WTC11 (cell line): ENCODE measurements at regions not wholly inside any gene's neighbourhood (a gene's known extent, or its start where the extent isn't known, plus 50 kb on each side); places are given as distances from the start of the nearest gene placed in this dataset.

Experiments
- ATAC-seq: fragments of 200-7000 bp; cut with Tn5 transposase; 2 replicates; pipeline ENCODE4 v1.10.0; 2021; ENCODE audit warnings: mild to moderate bottlenecking, moderate library complexity
- CTCF ChIA-PET: fragments of 300-600 bp; sonication (Branson Sonifier 250); formaldehyde crosslinking; loops from one replicate; lab custom pipeline; 2021; ENCODE audit warnings: antibody characterized with exemption; lab: Charles Lee
- POLR2A ChIA-PET: fragments of 350-600 bp; sonication (Branson Sonifier 250); formaldehyde crosslinking; loops from one replicate; lab custom pipeline; 2021; ENCODE audit warnings: antibody characterized with exemption; lab: Charles Lee
- DNase-seq: peaks from one replicate; pipeline ENCODE4 v3.0.0; 2021; ENCODE audit warnings: low spot score
- H3K27ac Mint-ChIP-seq: 2 replicates; pipeline ENCODE4 v1.8.0; 2021; ENCODE audit warnings: mixed read lengths
- H3K27me3 Mint-ChIP-seq: 2 replicates; pipeline ENCODE4 v1.8.0; 2021; ENCODE audit warnings: low read depth, mild to moderate bottlenecking, moderate library complexity, mixed read lengths
- H3K36me3 Mint-ChIP-seq: 2 replicates; pipeline ENCODE4 v1.8.0; 2021; ENCODE audit warnings: mixed read lengths
- H3K4me1 Mint-ChIP-seq: 2 replicates; pipeline ENCODE4 v1.8.0; 2022; ENCODE audit warnings: mixed read lengths
- H3K4me3 Mint-ChIP-seq: 2 replicates; pipeline ENCODE4 v1.8.0; 2021; ENCODE audit warnings: mild to moderate bottlenecking, moderate library complexity, mixed read lengths
- H3K9me3 Mint-ChIP-seq: 2 replicates; pipeline ENCODE4 v1.8.0; 2021; ENCODE audit warnings: mixed read lengths
- CREM ChIP-seq: sonication (generic); formaldehyde crosslinking; IDR thresholded peaks from 2 replicates; pipeline ENCODE4 v1.8.1; 2022; ENCODE audit warnings: mild to moderate bottlenecking, missing genetic modification reagents, moderate library complexity
- ESRRA ChIP-seq: sonication (generic); formaldehyde crosslinking; IDR thresholded peaks from 2 replicates; pipeline ENCODE4 v1.8.1; 2022; ENCODE audit warnings: mild to moderate bottlenecking, missing genetic modification reagents, borderline replicate concordance
- MYBL2 ChIP-seq: sonication (generic); formaldehyde crosslinking; IDR thresholded peaks from 2 replicates; pipeline ENCODE4 v1.8.1; 2023; ENCODE audit warnings: mild to moderate bottlenecking, moderate library complexity, missing genetic modification reagents
- NFATC4 ChIP-seq: fragments of 250-450 bp; sonication (Bioruptor Pico); IDR thresholded peaks from 2 replicates; pipeline ENCODE4 v1.9.0; 2021; ENCODE audit warnings: mild to moderate bottlenecking
- NR1H2 ChIP-seq: sonication (generic); formaldehyde crosslinking; IDR thresholded peaks from 2 replicates; pipeline ENCODE4 v1.9.0; 2021; ENCODE audit warnings: mild to moderate bottlenecking, moderate library complexity, missing genetic modification reagents
- PRRX2 ChIP-seq: fragments of 250-450 bp; sonication (Bioruptor Pico); IDR thresholded peaks from 2 replicates; pipeline ENCODE4 v1.8.0; 2021; ENCODE audit warnings: mild to moderate bottlenecking
- RELA ChIP-seq: sonication (generic); formaldehyde crosslinking; IDR thresholded peaks from 2 replicates; pipeline ENCODE4 v1.8.1; 2022; ENCODE audit warnings: missing genetic modification reagents, mild to moderate bottlenecking, borderline replicate concordance
- TCF7 ChIP-seq: sonication (generic); formaldehyde crosslinking; IDR thresholded peaks from 2 replicates; pipeline ENCODE4 v1.8.0; 2022; ENCODE audit warnings: mild to moderate bottlenecking, low read depth, missing genetic modification reagents, moderate library complexity
- ZNF219 ChIP-seq: sonication (generic); formaldehyde crosslinking; IDR thresholded peaks from 2 replicates; pipeline ENCODE4 v1.8.0; 2023; ENCODE audit warnings: missing genetic modification reagents, mild to moderate bottlenecking, borderline replicate concordance
- ZNF232 ChIP-seq: sonication (generic); formaldehyde crosslinking; IDR thresholded peaks from 2 replicates; pipeline ENCODE4 v1.8.0; 2022; ENCODE audit warnings: mild to moderate bottlenecking, missing genetic modification reagents
- ZNF317 ChIP-seq: sonication (generic); formaldehyde crosslinking; IDR thresholded peaks from 2 replicates; pipeline ENCODE4 v1.8.1; 2023; ENCODE audit warnings: low read depth, mild to moderate bottlenecking, moderate library complexity, missing genetic modification reagents, borderline replicate concordance
- TF ChIP-seq, protein P1 (sequence below): sonication (generic); formaldehyde crosslinking; IDR thresholded peaks from 2 replicates; pipeline ENCODE4 v1.8.0; 2022; ENCODE audit warnings: mild to moderate bottlenecking, missing genetic modification reagents
- TF ChIP-seq, protein P2 (sequence below): sonication (generic); formaldehyde crosslinking; IDR thresholded peaks from 2 replicates; pipeline ENCODE4 v1.8.0; 2022; ENCODE audit warnings: mild to moderate bottlenecking, missing genetic modification reagents
- TF ChIP-seq, protein P3 (sequence below): sonication (generic); formaldehyde crosslinking; IDR thresholded peaks from 2 replicates; pipeline ENCODE4 v1.8.1; 2023; ENCODE audit warnings: mild to moderate bottlenecking, missing genetic modification reagents, borderline replicate concordance
- TF ChIP-seq, protein P4 (sequence below): fragments of 250-450 bp; sonication (Bioruptor Pico); IDR thresholded peaks from 2 replicates; pipeline ENCODE4 v1.9.0; 2021; ENCODE audit warnings: mild to moderate bottlenecking, borderline replicate concordance
- TF ChIP-seq, protein P5 (sequence below): fragments of 250-450 bp; sonication (Bioruptor Pico); IDR thresholded peaks from 2 replicates; pipeline ENCODE4 v1.9.0; 2021; ENCODE audit warnings: mild to moderate bottlenecking
- TF ChIP-seq, protein P6 (sequence below): sonication (generic); formaldehyde crosslinking; IDR thresholded peaks from 2 replicates; pipeline ENCODE4 v1.8.0; 2023; ENCODE audit warnings: missing genetic modification reagents
- TF ChIP-seq, protein P7 (sequence below): sonication (generic); formaldehyde crosslinking; IDR thresholded peaks from 2 replicates; pipeline ENCODE4 v1.8.1; 2022; ENCODE audit warnings: low read depth, missing genetic modification reagents, borderline replicate concordance

DNA sequence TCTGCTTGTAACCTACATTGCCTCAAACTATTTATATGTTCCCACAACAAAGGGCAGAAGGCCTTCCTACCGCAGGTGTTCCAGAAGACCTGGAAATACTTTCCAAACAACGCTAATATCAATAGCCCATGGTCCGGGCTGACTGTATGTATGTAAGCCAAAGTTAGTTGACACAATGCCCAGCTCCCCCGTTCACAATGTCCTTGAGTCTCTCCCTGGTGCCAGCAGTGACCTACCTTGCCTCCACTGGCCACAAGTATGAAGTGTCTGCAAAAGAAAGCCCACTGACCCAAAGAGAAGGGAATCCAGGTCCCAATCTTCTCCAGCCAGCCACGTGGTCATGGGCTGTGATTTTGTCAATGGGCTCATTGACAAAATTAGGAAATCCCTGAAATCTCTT is 118.6 kb downstream of the DLEU7 start:
- CTCF ChIA-PET: interaction anchor here (1.2 kb wide), 1 partner anchor 73 kb away, joined by 3 read pairs; no protein-coding TSS in a partner anchor
- ATAC-seq (no peak), DNase-seq (no peak)
- Mint-ChIP-seq H3K36me3 (peaks cover 4% of the 10 kb centered on the region), H3K27me3 (peaks cover 3% of the 10 kb centered on the region; the same call in 1 of the 2 replicates), H3K4me1 (no peaks in the 10 kb centered on the region), H3K9me3 (peaks cover 10% of the 10 kb centered on the region), H3K4me3 (no peak overlapping the region), H3K27ac (no peak overlapping the region)
- TF ChIP-seq, protein P1, sequence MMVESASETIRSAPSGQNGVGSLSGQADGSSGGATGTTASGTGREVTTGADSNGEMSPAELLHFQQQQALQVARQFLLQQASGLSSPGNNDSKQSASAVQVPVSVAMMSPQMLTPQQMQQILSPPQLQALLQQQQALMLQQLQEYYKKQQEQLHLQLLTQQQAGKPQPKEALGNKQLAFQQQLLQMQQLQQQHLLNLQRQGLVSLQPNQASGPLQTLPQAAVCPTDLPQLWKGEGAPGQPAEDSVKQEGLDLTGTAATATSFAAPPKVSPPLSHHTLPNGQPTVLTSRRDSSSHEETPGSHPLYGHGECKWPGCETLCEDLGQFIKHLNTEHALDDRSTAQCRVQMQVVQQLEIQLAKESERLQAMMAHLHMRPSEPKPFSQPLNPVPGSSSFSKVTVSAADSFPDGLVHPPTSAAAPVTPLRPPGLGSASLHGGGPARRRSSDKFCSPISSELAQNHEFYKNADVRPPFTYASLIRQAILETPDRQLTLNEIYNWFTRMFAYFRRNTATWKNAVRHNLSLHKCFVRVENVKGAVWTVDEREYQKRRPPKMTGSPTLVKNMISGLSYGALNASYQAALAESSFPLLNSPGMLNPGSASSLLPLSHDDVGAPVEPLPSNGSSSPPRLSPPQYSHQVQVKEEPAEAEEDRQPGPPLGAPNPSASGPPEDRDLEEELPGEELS (CRISPR knock-in tag): no peak
- no peak for TF ChIP-seq ZNF317 (CRISPR knock-in tag)
- TF ChIP-seq NFATC4 (CRISPR knock-in tag): no peak
- no peak for TF ChIP-seq TCF7 (CRISPR knock-in tag)
- TF ChIP-seq, protein P2, sequence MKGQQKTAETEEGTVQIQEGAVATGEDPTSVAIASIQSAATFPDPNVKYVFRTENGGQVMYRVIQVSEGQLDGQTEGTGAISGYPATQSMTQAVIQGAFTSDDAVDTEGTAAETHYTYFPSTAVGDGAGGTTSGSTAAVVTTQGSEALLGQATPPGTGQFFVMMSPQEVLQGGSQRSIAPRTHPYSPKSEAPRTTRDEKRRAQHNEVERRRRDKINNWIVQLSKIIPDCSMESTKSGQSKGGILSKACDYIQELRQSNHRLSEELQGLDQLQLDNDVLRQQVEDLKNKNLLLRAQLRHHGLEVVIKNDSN (CRISPR knock-in tag): no peak
- POLR2A ChIA-PET: no interaction called here

DNA sequence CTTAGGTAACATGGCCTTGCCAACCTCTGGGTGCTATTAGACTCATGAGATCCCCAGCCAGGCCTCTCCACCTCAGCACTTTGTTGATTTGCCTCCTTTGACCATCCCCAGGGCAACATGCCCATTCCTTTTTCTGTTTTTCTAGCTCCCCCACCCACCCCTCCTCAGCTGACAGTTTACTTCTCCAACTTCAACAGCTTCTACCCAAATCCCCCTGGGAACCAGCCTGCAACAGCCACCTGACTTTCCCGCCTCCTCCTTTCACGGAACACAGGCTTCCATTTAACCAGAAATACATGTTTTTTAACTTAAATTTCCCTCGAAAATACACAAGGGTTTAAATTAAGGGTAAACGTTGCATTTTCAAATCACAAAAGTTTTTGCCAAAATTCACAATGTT is 117.3 kb downstream of the DLEU7 start:
- H3K9me3 Mint-ChIP-seq: peaks cover 22% of the 10 kb centered on the region
- H3K27me3 Mint-ChIP-seq: peaks cover 3% of the 10 kb centered on the region; the same call in 1 of the 2 replicates
- DNase-seq (no peak), ATAC-seq (no peak)
- ChIA-PET CTCF (no interaction called here), POLR2A (no interaction called here)
- H3K4me3 Mint-ChIP-seq: no peak overlapping the region
- H3K36me3 Mint-ChIP-seq: peaks cover 17% of the 10 kb centered on the region
- H3K27ac Mint-ChIP-seq: no peak overlapping the region
- H3K4me1 Mint-ChIP-seq: no peaks in the 10 kb centered on the region
- TF ChIP-seq RELA (no peak), MYBL2 (CRISPR knock-in tag) (no peak), ESRRA (no peak), PRRX2 (CRISPR knock-in tag) (no peak), NR1H2 (CRISPR knock-in tag) (no peak), ZNF219 (CRISPR knock-in tag) (no peak), ZNF232 (no peak), CREM (CRISPR knock-in tag) (no peak)
- TF ChIP-seq, protein P3, sequence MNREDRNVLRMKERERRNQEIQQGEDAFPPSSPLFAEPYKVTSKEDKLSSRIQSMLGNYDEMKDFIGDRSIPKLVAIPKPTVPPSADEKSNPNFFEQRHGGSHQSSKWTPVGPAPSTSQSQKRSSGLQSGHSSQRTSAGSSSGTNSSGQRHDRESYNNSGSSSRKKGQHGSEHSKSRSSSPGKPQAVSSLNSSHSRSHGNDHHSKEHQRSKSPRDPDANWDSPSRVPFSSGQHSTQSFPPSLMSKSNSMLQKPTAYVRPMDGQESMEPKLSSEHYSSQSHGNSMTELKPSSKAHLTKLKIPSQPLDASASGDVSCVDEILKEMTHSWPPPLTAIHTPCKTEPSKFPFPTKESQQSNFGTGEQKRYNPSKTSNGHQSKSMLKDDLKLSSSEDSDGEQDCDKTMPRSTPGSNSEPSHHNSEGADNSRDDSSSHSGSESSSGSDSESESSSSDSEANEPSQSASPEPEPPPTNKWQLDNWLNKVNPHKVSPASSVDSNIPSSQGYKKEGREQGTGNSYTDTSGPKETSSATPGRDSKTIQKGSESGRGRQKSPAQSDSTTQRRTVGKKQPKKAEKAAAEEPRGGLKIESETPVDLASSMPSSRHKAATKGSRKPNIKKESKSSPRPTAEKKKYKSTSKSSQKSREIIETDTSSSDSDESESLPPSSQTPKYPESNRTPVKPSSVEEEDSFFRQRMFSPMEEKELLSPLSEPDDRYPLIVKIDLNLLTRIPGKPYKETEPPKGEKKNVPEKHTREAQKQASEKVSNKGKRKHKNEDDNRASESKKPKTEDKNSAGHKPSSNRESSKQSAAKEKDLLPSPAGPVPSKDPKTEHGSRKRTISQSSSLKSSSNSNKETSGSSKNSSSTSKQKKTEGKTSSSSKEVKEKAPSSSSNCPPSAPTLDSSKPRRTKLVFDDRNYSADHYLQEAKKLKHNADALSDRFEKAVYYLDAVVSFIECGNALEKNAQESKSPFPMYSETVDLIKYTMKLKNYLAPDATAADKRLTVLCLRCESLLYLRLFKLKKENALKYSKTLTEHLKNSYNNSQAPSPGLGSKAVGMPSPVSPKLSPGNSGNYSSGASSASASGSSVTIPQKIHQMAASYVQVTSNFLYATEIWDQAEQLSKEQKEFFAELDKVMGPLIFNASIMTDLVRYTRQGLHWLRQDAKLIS (CRISPR knock-in tag): no peak
- TF ChIP-seq, protein P4, sequence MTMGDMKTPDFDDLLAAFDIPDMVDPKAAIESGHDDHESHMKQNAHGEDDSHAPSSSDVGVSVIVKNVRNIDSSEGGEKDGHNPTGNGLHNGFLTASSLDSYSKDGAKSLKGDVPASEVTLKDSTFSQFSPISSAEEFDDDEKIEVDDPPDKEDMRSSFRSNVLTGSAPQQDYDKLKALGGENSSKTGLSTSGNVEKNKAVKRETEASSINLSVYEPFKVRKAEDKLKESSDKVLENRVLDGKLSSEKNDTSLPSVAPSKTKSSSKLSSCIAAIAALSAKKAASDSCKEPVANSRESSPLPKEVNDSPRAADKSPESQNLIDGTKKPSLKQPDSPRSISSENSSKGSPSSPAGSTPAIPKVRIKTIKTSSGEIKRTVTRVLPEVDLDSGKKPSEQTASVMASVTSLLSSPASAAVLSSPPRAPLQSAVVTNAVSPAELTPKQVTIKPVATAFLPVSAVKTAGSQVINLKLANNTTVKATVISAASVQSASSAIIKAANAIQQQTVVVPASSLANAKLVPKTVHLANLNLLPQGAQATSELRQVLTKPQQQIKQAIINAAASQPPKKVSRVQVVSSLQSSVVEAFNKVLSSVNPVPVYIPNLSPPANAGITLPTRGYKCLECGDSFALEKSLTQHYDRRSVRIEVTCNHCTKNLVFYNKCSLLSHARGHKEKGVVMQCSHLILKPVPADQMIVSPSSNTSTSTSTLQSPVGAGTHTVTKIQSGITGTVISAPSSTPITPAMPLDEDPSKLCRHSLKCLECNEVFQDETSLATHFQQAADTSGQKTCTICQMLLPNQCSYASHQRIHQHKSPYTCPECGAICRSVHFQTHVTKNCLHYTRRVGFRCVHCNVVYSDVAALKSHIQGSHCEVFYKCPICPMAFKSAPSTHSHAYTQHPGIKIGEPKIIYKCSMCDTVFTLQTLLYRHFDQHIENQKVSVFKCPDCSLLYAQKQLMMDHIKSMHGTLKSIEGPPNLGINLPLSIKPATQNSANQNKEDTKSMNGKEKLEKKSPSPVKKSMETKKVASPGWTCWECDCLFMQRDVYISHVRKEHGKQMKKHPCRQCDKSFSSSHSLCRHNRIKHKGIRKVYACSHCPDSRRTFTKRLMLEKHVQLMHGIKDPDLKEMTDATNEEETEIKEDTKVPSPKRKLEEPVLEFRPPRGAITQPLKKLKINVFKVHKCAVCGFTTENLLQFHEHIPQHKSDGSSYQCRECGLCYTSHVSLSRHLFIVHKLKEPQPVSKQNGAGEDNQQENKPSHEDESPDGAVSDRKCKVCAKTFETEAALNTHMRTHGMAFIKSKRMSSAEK: no peak
- TF ChIP-seq, protein P5, sequence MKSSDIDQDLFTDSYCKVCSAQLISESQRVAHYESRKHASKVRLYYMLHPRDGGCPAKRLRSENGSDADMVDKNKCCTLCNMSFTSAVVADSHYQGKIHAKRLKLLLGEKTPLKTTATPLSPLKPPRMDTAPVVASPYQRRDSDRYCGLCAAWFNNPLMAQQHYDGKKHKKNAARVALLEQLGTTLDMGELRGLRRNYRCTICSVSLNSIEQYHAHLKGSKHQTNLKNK: no peak
- TF ChIP-seq, protein P6, sequence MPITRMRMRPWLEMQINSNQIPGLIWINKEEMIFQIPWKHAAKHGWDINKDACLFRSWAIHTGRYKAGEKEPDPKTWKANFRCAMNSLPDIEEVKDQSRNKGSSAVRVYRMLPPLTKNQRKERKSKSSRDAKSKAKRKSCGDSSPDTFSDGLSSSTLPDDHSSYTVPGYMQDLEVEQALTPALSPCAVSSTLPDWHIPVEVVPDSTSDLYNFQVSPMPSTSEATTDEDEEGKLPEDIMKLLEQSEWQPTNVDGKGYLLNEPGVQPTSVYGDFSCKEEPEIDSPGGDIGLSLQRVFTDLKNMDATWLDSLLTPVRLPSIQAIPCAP (CRISPR knock-in tag): no peak
- TF ChIP-seq, protein P7, sequence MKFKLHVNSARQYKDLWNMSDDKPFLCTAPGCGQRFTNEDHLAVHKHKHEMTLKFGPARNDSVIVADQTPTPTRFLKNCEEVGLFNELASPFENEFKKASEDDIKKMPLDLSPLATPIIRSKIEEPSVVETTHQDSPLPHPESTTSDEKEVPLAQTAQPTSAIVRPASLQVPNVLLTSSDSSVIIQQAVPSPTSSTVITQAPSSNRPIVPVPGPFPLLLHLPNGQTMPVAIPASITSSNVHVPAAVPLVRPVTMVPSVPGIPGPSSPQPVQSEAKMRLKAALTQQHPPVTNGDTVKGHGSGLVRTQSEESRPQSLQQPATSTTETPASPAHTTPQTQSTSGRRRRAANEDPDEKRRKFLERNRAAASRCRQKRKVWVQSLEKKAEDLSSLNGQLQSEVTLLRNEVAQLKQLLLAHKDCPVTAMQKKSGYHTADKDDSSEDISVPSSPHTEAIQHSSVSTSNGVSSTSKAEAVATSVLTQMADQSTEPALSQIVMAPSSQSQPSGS (CRISPR knock-in tag): no peak
